22Rv1 (cell line): ENCODE measurements at regions not wholly inside any gene's neighbourhood (a gene's known extent, or its start where the extent isn't known, plus 50 kb on each side); places are given as distances from the start of the nearest gene placed in this dataset.

Experiments used
- ZFX ChIP-seq: fragments of 450-650 bp; IDR thresholded peaks from 2 replicates; pipeline ENCODE4 v1.6.1; 2017; ENCODE audit warnings: antibody characterized with exemption, borderline replicate concordance
- TF ChIP-seq, protein P1 (sequence below): fragments of 450-650 bp; IDR thresholded peaks from 2 replicates; pipeline ENCODE4 v1.5.1; 2017; ENCODE audit warnings: mild to moderate bottlenecking

DNA sequence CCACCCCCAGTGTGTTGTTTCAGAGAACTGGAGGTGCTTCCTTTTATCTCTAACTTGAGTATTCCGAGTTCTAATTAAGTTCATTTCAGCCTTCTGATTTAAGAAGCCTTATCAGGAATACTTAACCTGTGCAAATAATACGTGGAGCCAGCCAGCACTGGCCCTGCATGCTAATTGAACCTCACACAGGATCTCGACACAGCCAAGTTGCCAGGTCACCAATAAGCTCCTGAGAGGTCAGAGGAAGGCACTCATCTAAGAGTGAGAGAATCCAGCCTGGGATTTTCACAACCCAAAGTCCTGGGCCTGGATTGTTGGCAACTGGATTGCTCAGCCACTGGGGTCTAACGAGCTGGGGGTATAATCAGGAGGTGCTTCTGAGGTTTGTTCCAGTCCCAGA lies 157.7 kb upstream of the LRFN2 start:
- TF ChIP-seq, protein P1, sequence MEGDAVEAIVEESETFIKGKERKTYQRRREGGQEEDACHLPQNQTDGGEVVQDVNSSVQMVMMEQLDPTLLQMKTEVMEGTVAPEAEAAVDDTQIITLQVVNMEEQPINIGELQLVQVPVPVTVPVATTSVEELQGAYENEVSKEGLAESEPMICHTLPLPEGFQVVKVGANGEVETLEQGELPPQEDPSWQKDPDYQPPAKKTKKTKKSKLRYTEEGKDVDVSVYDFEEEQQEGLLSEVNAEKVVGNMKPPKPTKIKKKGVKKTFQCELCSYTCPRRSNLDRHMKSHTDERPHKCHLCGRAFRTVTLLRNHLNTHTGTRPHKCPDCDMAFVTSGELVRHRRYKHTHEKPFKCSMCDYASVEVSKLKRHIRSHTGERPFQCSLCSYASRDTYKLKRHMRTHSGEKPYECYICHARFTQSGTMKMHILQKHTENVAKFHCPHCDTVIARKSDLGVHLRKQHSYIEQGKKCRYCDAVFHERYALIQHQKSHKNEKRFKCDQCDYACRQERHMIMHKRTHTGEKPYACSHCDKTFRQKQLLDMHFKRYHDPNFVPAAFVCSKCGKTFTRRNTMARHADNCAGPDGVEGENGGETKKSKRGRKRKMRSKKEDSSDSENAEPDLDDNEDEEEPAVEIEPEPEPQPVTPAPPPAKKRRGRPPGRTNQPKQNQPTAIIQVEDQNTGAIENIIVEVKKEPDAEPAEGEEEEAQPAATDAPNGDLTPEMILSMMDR = no peak
- no peak for TF ChIP-seq ZFX
